SK-N-MC (cell line): ENCODE measurements at regions not wholly inside any gene's neighbourhood (a gene's known extent, or its start where the extent isn't known, plus 50 kb on each side); places are given as distances from the start of the nearest gene placed in this dataset.

Experiments
- EZH2 ChIP-seq: fragments of 200-600 bp; sonication (generic); IDR thresholded peaks from one replicate; pipeline ENCODE4 v1.6.1; 2017; ENCODE audit warnings: antibody characterized with exemption
- FOXP2 ChIP-seq: optimal IDR thresholded peaks from 2 replicates; pipeline ENCODE3; 2011; ENCODE audit warnings: mild to moderate bottlenecking, moderate library complexity; ENCODE audit not compliant: insufficient read depth; ENCODE audit errors: extremely low read length, control extremely low read depth
- POLR2AphosphoS5 ChIP-seq: IDR thresholded peaks from 2 replicates; pipeline ENCODE4 v1.6.1; 2012; ENCODE audit warnings: mild to moderate bottlenecking, low read depth, low read length, borderline replicate concordance

DNA sequence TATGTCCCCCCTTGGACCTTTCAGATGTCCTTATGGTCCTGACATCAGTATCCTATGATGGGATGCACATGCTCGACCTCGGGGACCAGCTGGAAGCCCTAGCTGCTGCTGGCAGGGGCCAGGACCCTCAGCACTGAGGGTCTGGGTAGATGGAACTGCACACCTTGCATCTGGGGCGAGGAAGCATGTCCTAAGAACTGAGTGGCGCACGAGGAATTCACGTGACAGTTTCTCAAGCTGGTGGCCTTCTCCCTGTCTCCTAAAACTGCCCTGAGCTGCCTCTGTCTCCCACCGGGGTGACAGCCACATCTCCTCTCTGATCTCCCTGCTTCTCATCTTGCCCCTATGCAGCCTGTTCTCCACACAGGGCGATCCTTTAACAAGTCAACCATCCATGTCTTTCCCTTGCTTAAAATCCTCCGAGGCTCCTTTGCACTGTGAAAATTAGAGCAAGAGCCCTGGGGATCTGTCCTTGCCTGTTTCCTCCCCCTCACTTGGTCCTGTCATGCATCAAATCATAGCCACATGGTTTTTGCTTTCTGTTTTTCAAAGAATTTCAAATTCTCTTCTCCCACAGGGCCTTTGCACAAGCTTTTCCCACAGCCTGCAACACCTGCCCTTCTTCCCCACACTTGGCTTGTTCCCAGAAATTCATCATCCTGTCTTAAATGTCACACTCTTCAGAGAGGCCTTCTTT is 107.7 kb downstream of the CDH26 start:
- TF ChIP-seq POLR2AphosphoS5 (no peak), EZH2 (no peak), FOXP2 (no peak)
